IPS-18c (cell line): ENCODE measurements at regions not wholly inside any gene's neighbourhood (a gene's known extent, or its start where the extent isn't known, plus 50 kb on each side); places are given as distances from the start of the nearest gene placed in this dataset.
"Not testable (repeated sequence)": the region's sequence is repeated elsewhere in the genome, so short reads cannot be mapped to it uniquely, and the experiment has no call there.

Source experiments
- H3K4me3 ChIP-seq: 2 replicates; pipeline ENCODE4 v1.7.0; 2013; ENCODE audit warnings: low read depth, mild to moderate bottlenecking, low read length, moderate library complexity; ENCODE audit not compliant: insufficient read depth
- H3K9me3 ChIP-seq: one replicate; pipeline ENCODE4 v1.6.1; 2013; ENCODE audit warnings: mild to moderate bottlenecking, low read length, moderate library complexity; ENCODE audit not compliant: control insufficient read depth, insufficient read depth

GRCh38 chr18:54433368-54433767 lies 75.7 kb downstream of the C18orf54 start:
- H3K9me3 ChIP-seq, result no peaks in the 10 kb centered on the region
- no peak overlapping the region for H3K4me3 ChIP-seq

DNA sequence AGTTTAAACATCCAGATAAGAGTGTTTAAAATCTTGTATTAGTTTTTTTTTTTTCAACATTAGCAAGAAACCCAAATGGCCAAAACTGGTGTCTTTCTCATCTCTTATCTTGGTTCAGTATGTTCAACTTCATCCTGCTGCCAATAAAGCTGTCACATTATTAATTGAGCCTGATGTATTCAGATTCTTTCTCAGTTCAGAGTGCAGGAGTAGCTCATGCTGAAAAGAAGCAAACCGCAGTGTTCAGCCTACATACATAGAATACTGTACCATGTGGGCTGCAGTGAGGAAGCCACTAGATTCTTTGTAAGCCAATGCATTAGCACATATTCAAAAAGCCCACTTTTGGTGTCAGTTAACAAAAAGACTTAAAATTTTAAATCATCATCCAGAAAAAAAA lies 76.2 kb downstream of the C18orf54 start:
- H3K9me3 ChIP-seq, result no peaks in the 10 kb centered on the region
- no peak overlapping the region for H3K4me3 ChIP-seq

GRCh38 chr18:54434453-54434852 lies 76.7 kb downstream of the C18orf54 start:
- Histone ChIP-seq H3K4me3 (no peak overlapping the region), H3K9me3 (no peaks in the 10 kb centered on the region)

DNA sequence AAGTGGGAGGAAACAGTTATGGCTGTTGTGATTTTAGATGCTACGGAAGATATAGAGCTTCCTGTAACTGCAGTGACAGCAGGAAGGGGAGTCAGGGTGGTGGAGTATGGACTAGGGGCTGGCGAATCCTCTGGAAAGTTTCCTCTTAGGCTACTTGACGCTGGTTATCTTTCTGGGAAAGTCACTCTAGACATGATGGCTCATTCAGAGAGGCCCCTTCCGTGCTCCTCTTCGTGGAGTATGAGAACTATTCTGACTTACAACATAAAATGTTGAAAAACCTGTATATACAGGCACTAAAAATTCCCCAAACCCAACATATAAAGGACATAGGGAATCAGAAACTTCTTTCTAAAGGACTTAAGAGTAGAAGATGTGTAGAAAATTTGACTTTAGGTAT lies 78.8 kb downstream of the C18orf54 start:
- Histone ChIP-seq H3K4me3 (no peak overlapping the region), H3K9me3 (no peaks in the 10 kb centered on the region)

- Histone ChIP-seq H3K4me3 (no peak overlapping the region), H3K9me3 (no peaks in the 10 kb centered on the region)
Measured at GRCh38 chr18:54440292-54440691, 82.6 kb downstream of the C18orf54 start.

GRCh38 chr18:54444319-54444914 lies 86.7 kb downstream of the C18orf54 start:
- no peak overlapping the region for H3K4me3 ChIP-seq
- no peaks in the 10 kb centered on the region for H3K9me3 ChIP-seq

DNA sequence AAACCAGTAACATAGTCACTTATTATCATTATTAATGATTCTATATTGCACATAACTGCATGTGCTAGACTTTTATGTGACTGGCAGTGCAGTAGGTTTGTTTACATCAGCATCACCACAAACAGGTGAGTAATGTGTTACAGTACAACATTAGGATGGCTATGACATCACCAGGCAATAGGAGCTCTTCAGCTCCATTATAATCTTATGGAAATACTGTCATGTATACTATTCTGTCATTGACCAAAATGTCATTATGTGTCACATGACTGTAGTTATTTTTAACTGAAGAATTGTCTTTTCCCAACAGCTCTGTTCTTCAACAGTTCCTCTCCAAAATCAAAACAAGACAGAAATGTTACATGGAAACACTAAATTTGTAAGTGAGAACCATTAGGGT lies 96.3 kb downstream of the C18orf54 start:
- Histone ChIP-seq H3K4me3 (no peak overlapping the region), H3K9me3 (no peaks in the 10 kb centered on the region)

DNA sequence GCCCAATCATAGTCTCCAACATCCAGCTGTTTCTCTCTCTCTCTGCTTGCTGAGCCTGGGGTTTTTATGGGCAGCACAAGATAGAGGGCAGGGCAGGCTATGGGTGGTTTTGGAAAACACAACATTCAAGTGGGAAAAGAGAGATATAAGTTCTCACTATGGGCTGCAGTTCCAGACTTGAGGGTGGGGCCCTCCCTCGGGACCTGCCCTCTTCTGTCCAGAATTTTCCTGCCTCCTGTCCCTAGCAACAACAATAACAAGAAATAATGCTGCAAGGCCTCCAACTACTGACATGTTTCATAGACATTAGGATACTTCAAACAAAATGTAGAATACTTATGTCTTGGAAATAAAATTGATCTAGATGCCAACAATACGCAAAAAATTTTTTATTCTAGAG lies 107.8 kb downstream of the C18orf54 start:
- Histone ChIP-seq H3K9me3 (no peaks in the 10 kb centered on the region), H3K4me3 (no peak overlapping the region)

DNA sequence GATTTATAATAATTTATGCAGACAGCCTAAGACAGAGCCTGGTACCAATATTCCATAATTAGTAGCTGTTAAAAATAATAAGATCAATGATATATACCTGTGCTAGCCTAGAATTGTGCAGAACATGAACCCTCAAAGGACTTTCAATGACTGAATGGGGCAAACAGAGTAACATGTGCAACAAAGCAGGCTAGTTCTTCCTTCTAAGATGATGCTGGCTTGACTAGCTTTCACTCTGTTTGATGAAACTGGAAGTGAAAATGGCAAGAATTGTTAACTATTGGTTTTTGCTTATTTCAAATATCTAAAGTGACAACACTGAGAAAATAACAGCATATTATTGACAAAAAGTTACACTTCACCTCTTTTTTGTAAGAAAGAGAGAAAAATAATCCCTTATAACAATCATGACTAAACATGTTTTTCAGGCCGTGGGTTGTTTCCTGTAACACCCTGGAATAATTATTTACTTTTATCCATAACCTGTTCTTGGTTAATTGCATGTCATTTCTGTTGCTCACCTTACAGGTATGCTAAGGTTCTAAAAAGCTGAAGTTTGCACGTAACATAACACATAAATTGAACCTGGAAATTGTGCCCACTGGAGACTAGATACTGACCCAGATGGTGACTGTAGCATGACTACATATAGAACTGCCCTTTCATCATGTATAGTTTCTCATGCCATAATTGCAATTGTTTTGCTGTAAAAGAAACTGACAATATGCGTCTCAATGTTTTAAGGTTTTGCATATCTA lies 108.7 kb downstream of the C18orf54 start:
- no peak overlapping the region for H3K4me3 ChIP-seq

GRCh38 chr18:54479365-54479764 lies 111.7 kb upstream of the DYNAP start:
- no peaks in the 10 kb centered on the region for H3K9me3 ChIP-seq
- H3K4me3 ChIP-seq, result no peak overlapping the region

More for the DNA sequence above, 108.7 kb downstream of the C18orf54 start:
- no peaks in the 10 kb centered on the region for H3K9me3 ChIP-seq

- Histone ChIP-seq H3K4me3 (no peak overlapping the region), H3K9me3 (no peaks in the 10 kb centered on the region)
Measured at GRCh38 chr18:54480616-54481015, 110.4 kb upstream of the DYNAP start.

- not testable (repeated sequence) for H3K4me3 ChIP-seq, H3K9me3 ChIP-seq
Measured at GRCh38 chr18:54502451-54502850, 88.6 kb upstream of the DYNAP start.

GRCh38 chr18:54503131-54503894 lies 87.7 kb upstream of the DYNAP start:
- H3K4me3 ChIP-seq, result no peak overlapping the region
- no peaks in the 10 kb centered on the region for H3K9me3 ChIP-seq

DNA sequence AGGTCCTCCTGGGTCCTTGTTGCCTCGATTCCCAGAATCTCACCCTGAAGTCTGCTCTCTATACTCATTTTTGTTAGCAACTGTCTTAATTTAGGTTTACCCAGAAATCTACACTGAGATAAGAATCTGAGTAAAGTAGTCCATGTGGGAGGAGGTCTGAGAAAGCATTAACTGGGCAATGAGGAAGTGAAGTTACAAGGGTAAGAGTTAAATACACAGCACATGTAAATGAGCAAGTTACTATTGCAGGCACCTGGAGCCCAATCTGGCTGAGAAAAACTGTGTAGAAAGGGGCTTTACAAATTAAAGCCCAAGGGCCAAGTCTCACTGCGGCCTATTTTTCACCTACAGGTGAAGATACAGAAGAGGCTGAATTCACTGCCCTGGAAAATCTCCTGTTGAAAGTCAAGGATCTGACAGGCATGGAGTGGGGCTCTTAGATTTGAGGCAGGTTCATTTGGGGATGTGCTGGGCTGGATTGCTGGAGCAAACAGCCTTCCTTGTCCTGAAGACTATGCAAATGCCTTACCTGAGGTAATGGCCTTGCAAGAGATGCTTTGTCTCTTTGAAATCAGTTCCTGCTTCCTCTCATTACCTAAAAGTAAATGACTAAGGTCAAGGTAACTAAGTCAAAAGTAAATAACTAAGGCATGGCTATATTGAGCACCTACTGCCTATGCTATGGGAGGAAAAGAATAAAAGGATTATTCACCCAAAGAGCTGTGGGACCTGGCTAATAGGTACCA lies 84.4 kb upstream of the DYNAP start:
- H3K4me3 ChIP-seq, result no peak overlapping the region
- H3K9me3 ChIP-seq, result no peaks in the 10 kb centered on the region

- Histone ChIP-seq H3K9me3 (no peaks in the 10 kb centered on the region), H3K4me3 (no peak overlapping the region)
Measured at GRCh38 chr18:54509793-54510192, 81.3 kb upstream of the DYNAP start.

DNA sequence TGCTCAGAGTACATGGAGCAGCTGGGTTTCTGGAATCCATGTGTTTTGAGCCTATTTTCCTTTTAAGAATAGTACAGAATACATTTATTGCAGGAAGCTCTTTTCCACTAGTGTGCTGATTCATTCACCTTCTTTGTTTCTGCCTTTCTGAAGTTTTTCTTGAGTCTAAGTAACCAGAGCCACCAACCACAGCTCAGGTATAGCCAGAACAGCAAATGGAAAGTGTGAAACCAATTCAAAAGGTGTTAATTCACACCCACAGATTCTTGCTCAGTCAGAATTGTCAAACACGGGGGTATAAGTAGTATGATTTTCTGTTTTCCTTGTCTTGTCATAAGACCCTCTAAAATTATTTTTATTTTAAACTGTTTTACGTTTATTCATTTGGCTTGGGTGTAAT lies 75.9 kb upstream of the DYNAP start:
- H3K4me3 ChIP-seq, result no peak overlapping the region
- H3K9me3 ChIP-seq, result no peaks in the 10 kb centered on the region

DNA sequence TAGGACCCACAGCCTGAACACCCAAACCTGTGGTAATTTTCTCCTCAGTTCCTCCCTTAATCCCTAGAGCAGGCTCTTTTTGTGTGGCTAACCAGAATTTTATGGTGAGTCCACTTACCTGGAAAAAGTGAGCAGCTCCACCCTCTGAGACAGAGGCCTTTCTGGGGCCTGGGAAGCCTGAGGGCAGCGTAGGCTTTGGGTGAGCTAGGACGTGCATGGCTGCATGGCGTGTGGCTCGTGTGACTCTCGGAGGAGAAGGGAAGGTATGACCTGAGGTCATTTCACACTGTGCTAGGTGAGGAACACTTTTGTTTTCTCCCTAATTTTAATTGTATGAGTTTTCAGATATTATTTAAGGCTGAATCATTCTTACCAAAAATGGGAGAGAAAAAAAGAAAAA lies 73.5 kb upstream of the DYNAP start:
- no peaks in the 10 kb centered on the region for H3K9me3 ChIP-seq
- no peak overlapping the region for H3K4me3 ChIP-seq
